ENCODE measurements at regions not wholly inside any gene's neighbourhood (a gene's known extent, or its start where the extent isn't known, plus 50 kb on each side); places are given as distances from the start of the nearest gene placed in this dataset.

DNA sequence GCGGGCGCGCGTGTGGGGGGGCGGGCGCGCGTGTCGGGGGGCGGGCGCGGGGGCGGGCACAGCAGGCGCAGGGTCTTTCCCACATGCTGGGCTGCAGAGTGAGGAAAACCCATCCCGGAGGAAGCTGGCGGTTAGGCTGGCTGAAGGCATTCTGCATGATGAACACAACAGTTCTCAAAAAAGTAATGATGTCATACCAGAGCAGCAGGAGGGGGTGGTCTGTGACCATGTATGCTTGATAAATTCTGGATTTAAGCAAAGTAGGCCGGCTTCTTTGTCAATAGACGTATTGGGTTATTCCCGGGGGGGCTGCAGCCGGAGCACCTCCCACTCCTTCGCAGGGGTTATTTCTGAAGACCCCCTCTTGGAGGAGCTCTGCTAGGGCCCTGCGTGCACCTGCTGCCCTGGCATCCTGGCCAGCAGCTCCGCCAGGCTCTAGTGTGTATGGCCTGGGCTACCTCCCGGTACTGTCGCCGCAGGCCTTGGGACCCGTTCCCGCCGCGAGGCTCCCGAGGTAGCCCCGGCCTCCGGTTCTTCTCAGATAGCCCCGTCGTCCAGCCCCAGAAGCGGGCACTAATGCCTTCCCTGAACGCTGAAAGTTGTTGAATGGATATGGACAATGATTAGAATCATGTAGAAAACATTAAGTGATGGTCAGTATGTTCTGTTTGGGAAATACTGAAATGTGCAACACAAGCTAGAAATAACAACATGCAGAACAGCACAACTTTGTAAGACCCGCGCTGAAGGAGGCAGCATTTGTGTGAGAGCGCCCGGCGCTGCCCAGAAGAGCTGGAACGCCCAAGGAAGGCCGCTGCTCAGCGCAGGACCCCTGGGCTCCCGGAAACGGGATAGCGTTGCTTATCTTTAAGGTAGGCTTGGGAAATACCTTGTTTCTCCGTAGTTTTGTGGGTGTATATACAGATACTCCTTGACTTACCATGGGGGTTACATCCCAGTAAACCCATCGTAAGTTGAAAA lies 101.4 kb upstream of the RAB6C start:
- DNase-seq, result no peak

DNA sequence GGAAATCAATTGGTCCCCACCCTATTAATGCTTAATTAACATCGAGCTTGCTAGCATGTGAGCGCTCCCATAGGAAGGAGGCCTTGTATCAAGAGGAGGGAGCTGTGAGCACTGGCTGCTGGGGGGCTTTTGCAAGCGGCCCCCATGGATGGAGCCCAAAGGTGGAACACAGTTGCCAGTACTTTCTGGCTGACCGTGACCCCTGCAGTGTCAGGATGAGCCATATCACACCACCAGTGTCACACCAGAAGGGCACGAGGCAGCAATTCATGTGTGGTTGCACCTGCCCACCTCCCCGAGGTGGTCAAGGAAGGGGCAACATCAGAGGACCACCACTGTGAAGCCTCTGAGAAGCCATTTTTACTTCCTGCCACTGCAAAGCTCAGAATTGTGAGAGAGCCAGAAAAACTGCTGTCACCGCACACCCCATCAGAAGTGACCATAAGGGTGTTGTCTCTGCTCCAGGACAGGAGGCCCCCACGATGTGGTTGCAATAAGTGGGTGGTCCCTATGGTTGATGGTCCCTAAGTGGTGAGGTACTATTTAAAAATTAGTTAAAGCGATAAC lies 99.8 kb upstream of the RAB6C start:
- no peak for DNase-seq

DNA sequence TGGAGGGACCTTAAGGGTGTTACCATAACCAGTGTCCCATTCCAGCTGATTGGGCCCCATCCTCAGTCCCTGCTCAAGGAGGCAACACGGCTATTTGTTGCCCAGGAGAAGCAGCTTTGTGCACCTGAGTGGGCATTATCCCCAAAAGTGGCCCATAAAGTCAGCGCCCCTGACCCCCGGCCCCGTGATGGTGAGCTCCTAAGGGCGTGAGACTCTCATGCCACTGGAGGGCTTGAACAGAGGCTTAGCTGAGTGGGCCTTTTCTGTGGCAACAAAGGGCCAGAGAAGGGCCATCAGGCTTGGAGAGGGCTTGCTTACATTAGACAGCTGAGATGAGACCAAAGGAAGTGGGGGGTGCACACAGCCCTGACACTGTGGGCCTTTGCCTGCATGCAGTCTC lies 99.2 kb upstream of the RAB6C start:
- no peak for DNase-seq

DNA sequence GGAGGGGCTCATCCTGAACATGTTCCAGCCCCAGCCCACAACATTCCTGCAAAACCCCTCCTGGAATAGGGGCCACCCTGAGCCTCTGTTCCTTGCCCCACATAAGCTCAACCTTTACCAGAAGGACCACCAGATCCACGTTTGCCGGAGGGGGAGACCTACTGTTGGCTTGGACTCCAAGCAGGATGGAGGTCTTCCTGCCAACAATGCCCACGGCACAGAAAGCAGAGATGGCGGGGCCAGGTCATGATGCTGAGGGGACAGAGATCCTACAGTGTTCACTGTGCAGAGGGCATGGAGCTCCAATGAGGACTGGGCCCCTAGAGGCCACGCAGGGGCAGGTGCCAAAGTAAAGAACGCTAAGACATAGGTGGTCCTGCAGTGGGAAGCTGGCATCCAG lies 98.5 kb upstream of the RAB6C start:
- DNase-seq, result no peak

DNA sequence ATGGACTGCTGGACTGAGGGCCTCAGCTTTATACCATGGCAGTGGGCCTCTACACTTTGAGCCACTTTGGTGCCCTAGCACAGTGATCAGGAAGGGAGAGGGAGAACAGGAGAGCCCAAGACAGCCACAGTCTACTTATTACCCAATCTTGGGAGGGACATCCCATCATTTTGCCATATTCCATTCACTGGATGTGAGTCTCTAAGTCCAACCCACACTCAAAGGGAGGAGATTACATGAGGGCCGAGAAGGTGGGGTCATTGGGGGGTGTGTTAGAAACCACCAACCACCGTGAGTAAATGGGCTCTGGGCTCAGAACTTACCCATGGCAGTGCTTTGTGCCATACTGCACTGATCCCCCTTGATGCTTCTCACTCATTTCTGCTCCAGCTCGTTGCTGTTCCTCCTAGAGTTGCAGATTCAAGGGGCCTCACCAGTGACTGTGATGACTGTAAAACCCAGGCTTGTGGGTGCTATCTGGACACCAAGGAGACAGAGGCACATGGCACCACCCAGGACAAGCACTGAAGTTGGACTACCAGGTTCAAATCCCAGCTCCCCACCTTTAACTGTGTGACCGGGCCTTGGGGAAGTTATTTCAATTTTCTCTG lies 97.6 kb upstream of the RAB6C start:
- DNase-seq, result no peak

GRCh38 chr2:129882476-129882875 lies 97.0 kb upstream of the RAB6C start:
- no peak for DNase-seq

GRCh38 chr2:129883121-129883520 lies 96.3 kb upstream of the RAB6C start:
- no peak for DNase-seq

DNA sequence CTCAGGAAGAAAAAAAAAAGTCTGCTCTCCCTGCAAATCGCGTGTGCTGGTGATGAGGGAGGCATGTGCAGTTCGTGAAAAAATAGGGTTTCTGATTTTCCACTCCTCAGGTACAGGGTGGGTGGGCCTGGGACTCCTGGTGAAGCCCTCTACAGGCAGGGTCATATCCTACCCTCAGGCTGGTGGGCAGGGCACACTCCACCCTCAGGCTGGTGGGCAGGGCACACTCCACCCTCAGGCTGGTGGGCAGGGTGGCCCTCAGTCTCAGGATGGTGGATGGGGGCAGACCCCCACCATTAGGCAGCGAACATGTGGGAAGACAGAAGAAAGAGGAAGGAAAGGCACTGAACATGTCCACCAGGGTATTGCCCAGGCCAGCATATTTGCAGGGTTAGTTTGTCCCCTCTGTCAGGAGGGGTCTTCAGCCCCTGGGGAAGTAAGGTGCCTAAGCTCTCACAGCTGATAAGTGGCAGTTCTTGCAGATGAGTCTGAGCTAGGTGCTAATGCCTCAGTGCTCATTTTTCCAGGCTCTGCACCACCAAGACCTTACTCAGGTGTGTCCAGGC lies 95.2 kb upstream of the RAB6C start:
- no peak for DNase-seq

- DNase-seq, result no peak
These were observed 93.7 kb upstream of the RAB6C start for GRCh38 chr2:129885735-129886134.

DNA sequence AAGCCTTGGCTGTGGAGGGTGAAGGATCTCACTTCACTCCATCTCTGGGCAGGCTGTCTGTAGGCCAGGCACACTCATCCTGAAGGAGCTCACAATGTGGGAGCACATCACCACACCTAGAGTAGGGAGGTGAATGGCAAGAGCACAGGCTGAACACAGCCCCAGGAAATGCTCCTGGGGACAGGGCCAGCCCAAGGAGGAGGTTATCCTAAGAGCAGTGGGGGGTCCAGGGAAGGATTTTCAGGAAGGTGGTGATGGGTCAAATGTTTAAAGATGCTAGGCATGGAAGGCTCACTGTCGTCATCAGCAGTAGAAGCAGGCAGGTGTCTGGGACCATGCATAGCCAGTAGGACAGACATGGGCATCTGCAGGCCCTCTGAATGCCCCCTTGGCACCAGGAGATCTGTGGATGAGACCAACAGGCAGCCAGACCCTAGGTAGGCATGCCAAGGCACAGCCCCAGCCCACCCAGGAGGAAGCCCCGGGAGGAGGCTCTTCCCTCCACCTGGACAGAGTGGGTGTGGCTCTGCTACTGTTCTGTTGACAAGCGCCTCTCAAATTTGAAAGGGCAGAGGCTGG lies 91.7 kb upstream of the RAB6C start:
- DNase-seq, result no peak

GRCh38 chr2:129888461-129888860 lies 91.0 kb upstream of the RAB6C start:
- no peak for DNase-seq

GRCh38 chr2:129888896-129889295 lies 90.6 kb upstream of the RAB6C start:
- DNase-seq, result no peak

- DNase-seq, result no peak
These were observed 87.8 kb upstream of the RAB6C start for GRCh38 chr2:129891341-129892320.

DNA sequence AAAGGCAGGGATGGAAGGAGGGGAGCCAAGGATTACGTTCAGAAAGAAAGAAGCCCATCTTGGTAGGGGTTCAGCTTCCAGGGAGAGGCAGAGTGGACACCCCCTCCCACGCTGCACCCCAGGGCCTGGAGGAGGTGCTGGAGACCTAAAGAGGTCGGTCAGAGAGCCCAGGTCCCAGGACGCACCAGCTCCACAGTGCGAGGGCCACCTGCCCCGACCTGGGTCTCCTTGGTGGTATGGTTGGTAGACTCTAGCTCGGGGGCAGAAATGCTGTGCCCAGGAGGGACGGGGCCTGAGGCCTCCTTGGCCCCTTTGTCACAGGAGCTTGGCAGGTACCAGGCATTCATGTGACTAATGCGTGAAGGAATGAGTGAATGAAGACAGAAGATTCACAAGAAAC lies 87.1 kb upstream of the RAB6C start:
- no peak for DNase-seq

DNA sequence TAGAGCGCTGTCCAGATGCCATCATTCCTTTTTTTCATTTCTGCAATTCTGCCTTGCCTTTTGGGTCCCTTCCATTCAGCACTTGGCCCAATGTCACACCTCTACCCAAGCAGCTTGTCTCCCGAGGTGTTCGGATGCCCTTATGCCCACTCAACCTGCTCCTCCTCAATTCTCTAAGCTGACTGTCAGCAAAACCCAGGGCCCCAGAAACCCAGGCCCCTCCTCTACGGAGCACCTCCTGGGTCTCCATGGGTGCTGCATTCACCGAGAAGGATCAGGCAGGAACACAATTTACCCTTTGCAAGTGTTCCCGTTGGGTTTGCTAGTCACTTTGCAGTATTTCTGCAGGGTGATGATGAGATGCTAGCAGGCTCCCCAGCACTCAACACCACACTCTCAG lies 86.7 kb upstream of the RAB6C start:
- no peak for DNase-seq

DNA sequence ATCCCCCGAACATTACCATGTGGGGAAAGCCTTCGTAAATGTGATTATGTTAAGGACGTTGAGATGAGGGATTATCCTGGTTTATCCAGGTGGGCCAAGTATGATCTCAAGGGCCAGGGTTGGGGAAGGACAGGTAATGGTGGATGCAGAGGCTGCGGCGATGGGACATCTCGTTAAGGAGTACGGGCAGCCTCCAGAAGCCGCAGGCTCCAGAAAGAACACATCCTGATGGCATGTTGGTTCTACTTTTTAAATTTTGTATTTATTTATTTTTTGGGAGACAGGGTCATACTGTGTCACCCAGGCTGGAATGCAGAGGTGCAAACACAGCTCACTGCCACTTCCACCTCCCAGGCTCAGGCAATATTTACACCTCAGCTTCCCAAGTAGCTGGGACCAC lies 86.2 kb upstream of the RAB6C start:
- no peak for DNase-seq

- no peak for DNase-seq
These were observed 84.8 kb upstream of the RAB6C start for GRCh38 chr2:129894616-129895015.

- no peak for DNase-seq
These were observed 84.4 kb upstream of the RAB6C start for GRCh38 chr2:129895061-129895460.

DNA sequence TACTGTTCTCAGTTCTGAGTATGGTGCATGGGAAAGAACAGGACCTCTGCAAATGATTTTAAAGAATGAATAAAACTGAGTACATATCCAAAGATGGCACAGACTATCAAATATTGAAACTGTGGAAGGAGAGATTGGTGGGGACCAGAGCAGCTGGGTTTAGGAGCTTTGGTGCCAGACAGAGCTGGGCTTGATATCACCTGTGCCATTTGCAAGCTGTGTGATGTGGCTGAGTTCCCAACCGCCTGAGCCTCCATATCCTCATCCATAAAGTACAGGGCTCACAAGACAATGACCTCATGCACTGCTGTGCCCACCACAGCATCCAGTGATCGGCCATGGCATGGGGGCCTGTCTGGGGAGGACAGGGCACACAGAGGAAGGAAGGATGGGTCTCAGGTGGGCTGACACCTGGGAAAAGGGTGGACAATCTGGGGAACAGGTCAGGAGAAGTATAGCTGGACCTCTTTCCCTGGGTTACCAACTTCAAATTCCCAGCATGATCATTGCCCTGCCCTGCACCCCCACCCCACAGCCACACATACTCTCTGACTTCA lies 83.9 kb upstream of the RAB6C start:
- no peak for DNase-seq

GRCh38 chr2:129896226-129897100 lies 83.0 kb upstream of the RAB6C start:
- DNase-seq, result no peak

Measured in CD4-positive, alpha-beta T cell treated with Interleukin-6 for 4 hours (primary cell).